Endothelial cell of umbilical vein (primary cell): ENCODE measurements at regions not wholly inside any gene's neighbourhood (a gene's known extent, or its start where the extent isn't known, plus 50 kb on each side); places are given as distances from the start of the nearest gene placed in this dataset.

Experiments used
- CTCF ChIP-seq, 2 donors: IDR thresholded peaks; 1 replicate in 1 of 2; 2 replicates in 1 of 2; pipeline ENCODE4 v1.5.1; 2011; ENCODE audit warnings: low read length in 2 of 2, mild to moderate bottlenecking in 2 of 2, moderate library complexity in 2 of 2, control low read depth in 1 of 2, inconsistent platforms in 1 of 2, low read depth in 1 of 2; ENCODE audit not compliant: insufficient read depth in 1 of 2; ENCODE audit errors: extremely low read depth in 1 of 2
- EZH2 ChIP-seq: IDR thresholded peaks from 2 replicates; pipeline ENCODE4 v1.6.1; 2012; ENCODE audit warnings: borderline replicate concordance, low read depth, mild to moderate bottlenecking, moderate library complexity, low read length, inconsistent platforms; ENCODE audit not compliant: severe bottlenecking
- GATA2 ChIP-seq: IDR thresholded peaks from 2 replicates; pipeline ENCODE4 v1.7.0; 2011; ENCODE audit warnings: low read depth, mild to moderate bottlenecking, moderate library complexity, mixed read lengths, low read length; ENCODE audit not compliant: insufficient read length, insufficient read depth
- MAX ChIP-seq: IDR thresholded peaks from 2 replicates; pipeline ENCODE4 v1.6.1; 2011; ENCODE audit not compliant: insufficient read depth, insufficient read length
- POLR2A ChIP-seq: IDR thresholded peaks from 2 replicates; pipeline ENCODE4 v1.6.1; 2012; ENCODE audit warnings: low read depth, mild to moderate bottlenecking, control low read depth, low read length
- POLR2AphosphoS5 ChIP-seq: IDR thresholded peaks from 2 replicates; pipeline ENCODE4 v1.6.1; 2012; ENCODE audit warnings: low read depth, mild to moderate bottlenecking, control low read depth, low read length, moderate library complexity; ENCODE audit not compliant: insufficient read depth

- TF ChIP-seq MAX (no peak), POLR2AphosphoS5 (no peak), POLR2A (no peak), CTCF (IDR thresholded peaks at IDR 0.05; ENCODE audit: extremely low read depth in 1 of 2, insufficient read depth in 1 of 2, low read depth in 1 of 2, low read length in 2 of 2) (no peak), EZH2 (no peak), GATA2 (no peak)
These were observed 642.3 kb upstream of the SLITRK1 start for GRCh38 chr13:84524586-84524985.
